ENCODE measurements at regions not wholly inside any gene's neighbourhood (a gene's known extent, or its start where the extent isn't known, plus 50 kb on each side); places are given as distances from the start of the nearest gene placed in this dataset.
"Not testable (repeated sequence)": the region's sequence is repeated elsewhere in the genome, so short reads cannot be mapped to it uniquely, and the experiment has no call there.

GRCh38 chr5:164230341-164230740 lies 724.9 kb downstream of the MAT2B start:
- FAIRE-seq: no peak
- DNase-seq (ENCODE audit: insufficient read length, low spot score): no peak

- no peak for DNase-seq (ENCODE audit: insufficient read length, low spot score)
- no peak for FAIRE-seq
Measured at GRCh38 chr5:164233791-164234190, 728.4 kb downstream of the MAT2B start.

GRCh38 chr5:164234321-164234720 lies 728.9 kb downstream of the MAT2B start:
- DNase-seq (ENCODE audit: insufficient read length, low spot score) (no peak), FAIRE-seq (no peak)

GRCh38 chr5:164235300-164235891 lies 730.0 kb downstream of the MAT2B start:
- no peak for FAIRE-seq
- no peak for DNase-seq (ENCODE audit: insufficient read length, low spot score)

GRCh38 chr5:164237486-164237885 lies 732.1 kb downstream of the MAT2B start:
- DNase-seq (ENCODE audit: insufficient read length, low spot score) (no peak), FAIRE-seq (no peak)

- not testable (repeated sequence) for DNase-seq (ENCODE audit: insufficient read length, low spot score); FAIRE-seq
Measured at GRCh38 chr5:164251781-164252180, 746.4 kb downstream of the MAT2B start.

GRCh38 chr5:164253764-164254163 lies 748.3 kb downstream of the MAT2B start:
- no peak for DNase-seq (ENCODE audit: insufficient read length, low spot score)
- no peak for FAIRE-seq

GRCh38 chr5:164255598-164256213 lies 750.3 kb downstream of the MAT2B start:
- DNase-seq (ENCODE audit: insufficient read length, low spot score) (no peak), FAIRE-seq (no peak)

GRCh38 chr5:164256351-164256750 lies 750.9 kb downstream of the MAT2B start:
- no peak for DNase-seq (ENCODE audit: insufficient read length, low spot score)
- no peak for FAIRE-seq

GRCh38 chr5:164256954-164257353 lies 751.5 kb downstream of the MAT2B start:
- DNase-seq (ENCODE audit: insufficient read length, low spot score): no peak
- FAIRE-seq: no peak

- FAIRE-seq (no peak), DNase-seq (ENCODE audit: insufficient read length, low spot score) (no peak)
Measured at GRCh38 chr5:164265566-164265965, 760.1 kb downstream of the MAT2B start.

GRCh38 chr5:164266571-164266970 lies 761.2 kb downstream of the MAT2B start:
- DNase-seq (ENCODE audit: insufficient read length, low spot score) (no peak), FAIRE-seq (no peak)

- DNase-seq (ENCODE audit: insufficient read length, low spot score) (no peak), FAIRE-seq (no peak)
Measured at GRCh38 chr5:164277720-164278119, 772.3 kb downstream of the MAT2B start.

- DNase-seq (ENCODE audit: insufficient read length, low spot score) (no peak), FAIRE-seq (no peak)
Measured at GRCh38 chr5:164289526-164289925, 784.1 kb downstream of the MAT2B start.

GRCh38 chr5:164296603-164297080 lies 791.2 kb downstream of the MAT2B start:
- FAIRE-seq (no peak), DNase-seq (ENCODE audit: insufficient read length, low spot score) (no peak)

- DNase-seq (ENCODE audit: insufficient read length, low spot score): no peak
- FAIRE-seq: no peak
Measured at GRCh38 chr5:164298165-164298564, 792.7 kb downstream of the MAT2B start.

GRCh38 chr5:164300295-164300694 lies 794.9 kb downstream of the MAT2B start:
- DNase-seq (ENCODE audit: insufficient read length, low spot score) (no peak), FAIRE-seq (no peak)

- FAIRE-seq (no peak), DNase-seq (ENCODE audit: insufficient read length, low spot score) (no peak)
Measured at GRCh38 chr5:164301136-164301535, 795.7 kb downstream of the MAT2B start.

- FAIRE-seq (no peak), DNase-seq (ENCODE audit: insufficient read length, low spot score) (no peak)
Measured at GRCh38 chr5:164301708-164302107, 796.3 kb downstream of the MAT2B start.

- no peak for FAIRE-seq
- no peak for DNase-seq (ENCODE audit: insufficient read length, low spot score)
Measured at GRCh38 chr5:164302533-164303235, 797.3 kb downstream of the MAT2B start.

GRCh38 chr5:164303646-164304215 lies 798.3 kb downstream of the MAT2B start:
- DNase-seq (ENCODE audit: insufficient read length, low spot score) (no peak), FAIRE-seq (no peak)

- FAIRE-seq: no peak
- no peak for DNase-seq (ENCODE audit: insufficient read length, low spot score)
Measured at GRCh38 chr5:164306662-164307061, 801.2 kb downstream of the MAT2B start.
